B cell (primary cell): ENCODE measurements at regions not wholly inside any gene's neighbourhood (a gene's known extent, or its start where the extent isn't known, plus 50 kb on each side); places are given as distances from the start of the nearest gene placed in this dataset.

Experiments used
- ATAC-seq: fragments of 200-7000 bp; cut with Tn5 transposase; one replicate; pipeline ENCODE4 v1.10.0; 2021; ENCODE audit warnings: low read depth, mild to moderate bottlenecking, moderate number of reproducible peaks, moderate library complexity
- CTCF ChIA-PET: fragments of 350-600 bp; sonication (Branson Sonifier 250); formaldehyde crosslinking; loops from one replicate; lab custom pipeline; 2021; ENCODE audit warnings: antibody characterized with exemption, inconsistent platforms; lab: Charles Lee
- POLR2A ChIA-PET: fragments of 350-600 bp; sonication (Branson Sonifier 250); formaldehyde crosslinking; loops from one replicate; lab custom pipeline; 2021; ENCODE audit warnings: antibody characterized with exemption; lab: Charles Lee
- DNase-seq: peaks from one replicate; pipeline ENCODE4 v3.0.0; 2013
- H2AFZ ChIP-seq: 2 replicates; pipeline ENCODE4 v1.6.1; 2012; ENCODE audit warnings: mild to moderate bottlenecking, low read depth, low read length; ENCODE audit not compliant: insufficient read depth, poor library complexity, severe bottlenecking
- H3K27ac ChIP-seq, 2 donors: 1 replicate in 1 of 2; 2 replicates in 1 of 2; pipeline ENCODE4 v1.5.1; 2012 to 2013; ENCODE audit warnings: low read length in 2 of 2, mild to moderate bottlenecking in 2 of 2, moderate library complexity in 1 of 2
- H3K27me3 ChIP-seq, 4 experiments: fragments of 200-600 bp in 1 of 4; sonication (generic) in 1 of 4; replicated peaks in 1 of 4; 1 replicate in 2 of 4; 2 replicates in 2 of 4; pipeline versions ENCODE4 v1.6.1 to v1.7.0; 2013 to 2016; ENCODE audit warnings: low read length in 3 of 4, mild to moderate bottlenecking in 2 of 4, mixed read lengths in 1 of 4, moderate library complexity in 1 of 4; ENCODE audit not compliant: insufficient read depth in 4 of 4, control insufficient read depth in 3 of 4; ENCODE audit errors: control extremely low read depth in 1 of 4
- H3K36me3 ChIP-seq, 2 experiments: replicated peaks in 1 of 2; 1 replicate in 1 of 2; 2 replicates in 1 of 2; pipeline versions ENCODE4 v1.6.1 to v1.7.1; 2013; ENCODE audit warnings: low read length in 1 of 2; ENCODE audit not compliant: insufficient read depth in 2 of 2, control insufficient read depth in 1 of 2; ENCODE audit errors: control extremely low read depth in 1 of 2, extremely low read depth in 1 of 2
- H3K4me1 ChIP-seq, 2 donors: fragments of 200-600 bp in 1 of 2; sonication (generic) in 1 of 2; 1 replicate in 1 of 2; 2 replicates in 1 of 2; pipeline versions ENCODE4 v1.5.1 to v1.6.1; 2013 to 2017; ENCODE audit warnings: low read length in 2 of 2; ENCODE audit not compliant: control insufficient read depth in 2 of 2, insufficient read depth in 2 of 2
- H3K4me2 ChIP-seq: replicated peaks from 2 replicates; pipeline ENCODE3; 2012; ENCODE audit warnings: mild to moderate bottlenecking, low read depth, low read length; ENCODE audit not compliant: poor library complexity, severe bottlenecking
- H3K4me3 ChIP-seq, 5 experiments: fragments of 200-600 bp in 1 of 5; sonication (generic) in 1 of 5; 1 replicate in 3 of 5; 2 replicates in 2 of 5; pipeline versions ENCODE4 v1.5.1 to v1.7.0; 2011 to 2016; ENCODE audit warnings: low read length in 4 of 5, mild to moderate bottlenecking in 4 of 5, low read depth in 2 of 5, control low read depth in 1 of 5, moderate library complexity in 1 of 5; ENCODE audit not compliant: insufficient read depth in 1 of 5; ENCODE audit errors: control extremely low read depth in 1 of 5, extremely low read depth in 1 of 5
- H3K79me2 ChIP-seq: fragments of 200-600 bp; sonication (generic); one replicate; pipeline ENCODE4 v1.6.0; 2016; ENCODE audit warnings: low read length; ENCODE audit not compliant: control insufficient read depth, insufficient read depth
- H3K9ac ChIP-seq: fragments of 200-600 bp; sonication (generic); 2 replicates; pipeline ENCODE4 v1.6.1; 2017; ENCODE audit warnings: mild to moderate bottlenecking, low read length, moderate library complexity
- H3K9me3 ChIP-seq, 3 donors: one replicate each; pipeline versions ENCODE4 v1.6.1 to v1.7.1; 2013; ENCODE audit warnings: low read length in 2 of 3; ENCODE audit not compliant: control insufficient read depth in 2 of 3, insufficient read depth in 1 of 3; ENCODE audit errors: control extremely low read depth in 1 of 3
- H4K20me1 ChIP-seq: 2 replicates; pipeline ENCODE4 v1.6.0; 2012; ENCODE audit warnings: mild to moderate bottlenecking, low read length; ENCODE audit not compliant: insufficient read depth, control insufficient read depth, poor library complexity, severe bottlenecking
- H3K27ac Mint-ChIP-seq: one replicate; pipeline ENCODE4 v1.8.0; 2021; ENCODE audit warnings: mixed read lengths
- H3K27me3 Mint-ChIP-seq: one replicate; pipeline ENCODE4 v1.8.0; 2021; ENCODE audit warnings: mixed read lengths
- H3K4me1 Mint-ChIP-seq: one replicate; pipeline ENCODE4 v1.8.0; 2021; ENCODE audit warnings: mixed read lengths
- H3K4me3 Mint-ChIP-seq: one replicate; pipeline ENCODE4 v1.8.0; 2021; ENCODE audit warnings: mixed read lengths
- H3K9me3 Mint-ChIP-seq: one replicate; pipeline ENCODE4 v1.8.0; 2022; ENCODE audit warnings: mixed read lengths; ENCODE audit not compliant: insufficient read depth
- EZH2 ChIP-seq: IDR thresholded peaks from 2 replicates; pipeline ENCODE4 v1.6.1; 2012; ENCODE audit warnings: borderline replicate concordance, low read depth, mild to moderate bottlenecking, moderate library complexity, low read length; ENCODE audit not compliant: insufficient read depth, poor library complexity, severe bottlenecking
- WGBS: methylation state at CpG from one replicate; pipeline ENCODE4 v1.1.5; 2013; ENCODE audit warnings: missing lambda C conversion rate; ENCODE audit not compliant: insufficient coverage; 5-methylcytosine and 5-hydroxymethylcytosine counted together
- intact Hi-C: fragments of 100-400 bp; cut with micrococcal nuclease; formaldehyde crosslinking; loops from one replicate; pipeline ENCODE4 v1.10.0; 2022
- TF ChIP-seq, protein P1 (sequence below): fragments of 200-600 bp; IDR thresholded peaks from one replicate; pipeline ENCODE4 v1.8.0; 2022; ENCODE audit warnings: antibody characterized with exemption, mild to moderate bottlenecking

- Mint-ChIP-seq H3K27ac (no peak overlapping the region), H3K27me3 (peaks cover 6% of the 10 kb centered on the region), H3K4me3 (no peak overlapping the region), H3K4me1 (no peaks in the 10 kb centered on the region), H3K9me3 (no peaks in the 10 kb centered on the region)
- H3K4me1 ChIP-seq = no peaks in the 10 kb centered on the region
- no peak overlapping the region for H2AFZ ChIP-seq
- no peaks in the 10 kb centered on the region for H3K9me3 ChIP-seq
- peaks cover 0 to 4% (median 0%) of the 10 kb centered on the region in 4 experiments for H3K27me3 ChIP-seq
- H3K27ac ChIP-seq = no peak overlapping the region
- H3K4me3 ChIP-seq = no peak overlapping the region
- H4K20me1 ChIP-seq = no peaks in the 10 kb centered on the region
- H3K4me2 ChIP-seq = no peak overlapping the region
- WGBS = no CpG with 5 or more reads among the region's 1 CpG
- CTCF ChIA-PET = no interaction called here
- intact Hi-C loops = no loop called here
- TF ChIP-seq EZH2 = no peak
- TF ChIP-seq, protein P1, sequence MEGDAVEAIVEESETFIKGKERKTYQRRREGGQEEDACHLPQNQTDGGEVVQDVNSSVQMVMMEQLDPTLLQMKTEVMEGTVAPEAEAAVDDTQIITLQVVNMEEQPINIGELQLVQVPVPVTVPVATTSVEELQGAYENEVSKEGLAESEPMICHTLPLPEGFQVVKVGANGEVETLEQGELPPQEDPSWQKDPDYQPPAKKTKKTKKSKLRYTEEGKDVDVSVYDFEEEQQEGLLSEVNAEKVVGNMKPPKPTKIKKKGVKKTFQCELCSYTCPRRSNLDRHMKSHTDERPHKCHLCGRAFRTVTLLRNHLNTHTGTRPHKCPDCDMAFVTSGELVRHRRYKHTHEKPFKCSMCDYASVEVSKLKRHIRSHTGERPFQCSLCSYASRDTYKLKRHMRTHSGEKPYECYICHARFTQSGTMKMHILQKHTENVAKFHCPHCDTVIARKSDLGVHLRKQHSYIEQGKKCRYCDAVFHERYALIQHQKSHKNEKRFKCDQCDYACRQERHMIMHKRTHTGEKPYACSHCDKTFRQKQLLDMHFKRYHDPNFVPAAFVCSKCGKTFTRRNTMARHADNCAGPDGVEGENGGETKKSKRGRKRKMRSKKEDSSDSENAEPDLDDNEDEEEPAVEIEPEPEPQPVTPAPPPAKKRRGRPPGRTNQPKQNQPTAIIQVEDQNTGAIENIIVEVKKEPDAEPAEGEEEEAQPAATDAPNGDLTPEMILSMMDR = no peak
- no peak overlapping the region for H3K9ac ChIP-seq
- H3K79me2 ChIP-seq = no peaks in the 10 kb centered on the region
- DNase-seq (no peak), ATAC-seq (no peak)
- POLR2A ChIA-PET = no interaction called here
- no peaks in the 10 kb centered on the region for H3K36me3 ChIP-seq
These were observed 102.5 kb upstream of the SLC25A13 start for GRCh38 chr7:96424411-96424810.

GRCh38 chr7:96422388-96422787 is 100.5 kb upstream of the SLC25A13 start:
- no peak for TF ChIP-seq EZH2
- TF ChIP-seq, protein P1 = no peak
- H2AFZ ChIP-seq = no peak overlapping the region
- CTCF ChIA-PET = no interaction called here

More at GRCh38 chr7:96422388-96422787, 100.5 kb upstream of the SLC25A13 start:
- Histone ChIP-seq H3K36me3 (no peaks in the 10 kb centered on the region), H3K4me3 (no peak overlapping the region), H3K4me1 (no peaks in the 10 kb centered on the region), H3K9me3 (no peaks in the 10 kb centered on the region), H3K27ac (no peak overlapping the region), H3K27me3 (peaks cover 0 to 4% (median 0%) of the 10 kb centered on the region in 4 experiments), H3K4me2 (no peak overlapping the region), H4K20me1 (no peaks in the 10 kb centered on the region), H3K79me2 (no peaks in the 10 kb centered on the region), H3K9ac (no peak overlapping the region)
- POLR2A ChIA-PET = no interaction called here
- H3K4me3 Mint-ChIP-seq = no peak overlapping the region
- intact Hi-C loops = no loop called here
- H3K27ac Mint-ChIP-seq = no peak overlapping the region
- no peaks in the 10 kb centered on the region for H3K27me3 Mint-ChIP-seq
- no peak for ATAC-seq
- WGBS = 100% methylated on average over 1 of the region's 2 CpGs
- H3K4me1 Mint-ChIP-seq = no peaks in the 10 kb centered on the region
- no peak for DNase-seq
- no peaks in the 10 kb centered on the region for H3K9me3 Mint-ChIP-seq
